Right lobe of liver (tissue), 6 donors: ENCODE measurements at regions not wholly inside any gene's neighbourhood (a gene's known extent, or its start where the extent isn't known, plus 50 kb on each side); places are given as distances from the start of the nearest gene placed in this dataset.

Experiments
- ATAC-seq, 4 donors: fragments of 200-7000 bp; cut with Tn5 transposase; one replicate each; pipeline ENCODE4 v1.9.1; 2020; ENCODE audit warnings: mild to moderate bottlenecking in 4 of 4, moderate library complexity in 4 of 4
- DNase-seq, 3 donors: peaks; one replicate each; pipeline ENCODE4 v3.0.0-alpha.2; 2020
- H3K27ac ChIP-seq, 3 donors: fragments of 200-600 bp; one replicate each; pipeline ENCODE4 v1.8.0; 2022
- H3K27me3 ChIP-seq, 2 donors: fragments of 200-600 bp; one replicate each; pipeline ENCODE4 v1.8.0; 2022
- H3K36me3 ChIP-seq, 4 donors: fragments of 200-600 bp; sonication (generic) in 1 of 4; one replicate each; pipeline versions ENCODE4 v1.5.1 to v1.8.0; 2017 to 2022; ENCODE audit warnings: control low read depth in 1 of 4
- H3K4me1 ChIP-seq, 4 donors: fragments of 200-600 bp; sonication (generic) in 1 of 4; one replicate each; pipeline versions ENCODE4 v1.5.1 to v1.8.0; 2017 to 2022; ENCODE audit warnings: control low read depth in 1 of 4
- H3K4me3 ChIP-seq, 3 donors: fragments of 200-600 bp; one replicate each; pipeline ENCODE4 v1.8.0; 2022
- H3K9me3 ChIP-seq, 4 donors: fragments of 200-600 bp; sonication (generic) in 1 of 4; one replicate each; pipeline versions ENCODE4 v1.5.1 to v1.8.0; 2017 to 2022; ENCODE audit warnings: control low read depth in 1 of 4
- CTCF ChIP-seq, 4 donors: fragments of 200-600 bp in 3 of 4; fragments of 450-650 bp in 1 of 4; IDR thresholded peaks; one replicate each; pipeline versions ENCODE4 v1.5.1 to v1.8.0; 2016 to 2022; ENCODE audit warnings: antibody characterized with exemption in 4 of 4, mild to moderate bottlenecking in 2 of 4
- POLR2A ChIP-seq: fragments of 450-650 bp; IDR thresholded peaks from one replicate; pipeline ENCODE4 v1.6.1; 2017; ENCODE audit warnings: antibody characterized with exemption, mild to moderate bottlenecking
- WGBS: methylation state at CpG from one replicate; pipeline ENCODE4 v1.1.6; 2018; ENCODE audit warnings: low coverage, low lambda C conversion rate; ENCODE audit not compliant: insufficient coverage; ENCODE audit errors: missing lambda C conversion rate; 5-methylcytosine and 5-hydroxymethylcytosine counted together
- intact Hi-C, 2 donors: fragments of 100-400 bp; cut with DNase I; formaldehyde crosslinking; loops; one replicate each; pipeline versions ENCODE4 v1.11.2 to v1.14.1; 2022
- donor health status: DM: no; HTN: yes; CAD: no.
- donor health status: DM: no; HTN: no; CAD: no.
- donor health status: DM: no; HTN: no; CAD: no.
- donor health status: DM: no; HTN: yes; CAD: no.
- donor health status: DM: no; HTN: yes; CAD: no.

- Histone ChIP-seq H3K27ac (no peak overlapping the region), H3K9me3 (no peaks in the 10 kb centered on the region), H3K4me1 (no peaks in the 10 kb centered on the region), H3K36me3 (no peaks in the 10 kb centered on the region), H3K4me3 (no peak overlapping the region), H3K27me3 (no peaks in the 10 kb centered on the region)
- WGBS: no CpG with 5 or more reads among the region's 6 CpGs
- no peak for DNase-seq
- intact Hi-C loops: no loop called here
- no peak for ATAC-seq
- TF ChIP-seq POLR2A: no peak
- TF ChIP-seq CTCF (IDR thresholded peaks at IDR 0.05): no peak
These were observed 62.0 kb downstream of the KCNF1 start for GRCh38 chr2:10973766-10974165.

- H3K4me3 ChIP-seq: no peak overlapping the region
- H3K4me1 ChIP-seq: no peaks in the 10 kb centered on the region
- intact Hi-C loops: no loop called here
- H3K27ac ChIP-seq: no peak overlapping the region
- WGBS: under 1% methylated on average over 7 of the region's 9 CpGs
- no peaks in the 10 kb centered on the region for H3K36me3 ChIP-seq
- no peaks in the 10 kb centered on the region for H3K9me3 ChIP-seq
- TF ChIP-seq POLR2A (no peak), CTCF (IDR thresholded peaks at IDR 0.05) (no peak)
- DNase-seq (peak in 1 of 3 donors; percentile 23), ATAC-seq (peak in 1 of 4 donors; percentile 30)
- H3K27me3 ChIP-seq: no peaks in the 10 kb centered on the region
These were observed 65.3 kb downstream of the KCNF1 start for GRCh38 chr2:10977003-10977402.

GRCh38 chr2:10977621-10978020 lies 65.9 kb downstream of the KCNF1 start:
- H3K9me3 ChIP-seq: no peaks in the 10 kb centered on the region
- intact Hi-C loops: no loop called here
- DNase-seq (peak in 1 of 3 donors; percentile 6), ATAC-seq (no peak)
- no peaks in the 10 kb centered on the region for H3K36me3 ChIP-seq
- no peaks in the 10 kb centered on the region for H3K4me1 ChIP-seq
- no peaks in the 10 kb centered on the region for H3K27me3 ChIP-seq
- TF ChIP-seq CTCF (IDR thresholded peaks at IDR 0.05): no peak
- no peak overlapping the region for H3K27ac ChIP-seq
- H3K4me3 ChIP-seq: no peak overlapping the region
- 37% methylated on average over 7 of the region's 7 CpGs for WGBS

GRCh38 chr2:10978090-10978670 lies 66.4 kb downstream of the KCNF1 start:
- WGBS: 66% methylated on average over 20 of the region's 22 CpGs
- H3K27ac ChIP-seq: no peak overlapping the region
- no peaks in the 10 kb centered on the region for H3K27me3 ChIP-seq
- H3K4me1 ChIP-seq: no peaks in the 10 kb centered on the region
- no peak overlapping the region for H3K4me3 ChIP-seq
- DNase-seq: peak in 1 of 3 donors; percentile 22
- H3K36me3 ChIP-seq: no peaks in the 10 kb centered on the region
- ATAC-seq: no peak
- H3K9me3 ChIP-seq: no peaks in the 10 kb centered on the region
- intact Hi-C loops: no loop called here
- TF ChIP-seq POLR2A (no peak), CTCF (IDR thresholded peaks at IDR 0.05) (no peak)

GRCh38 chr2:10980071-10980470 lies 68.3 kb downstream of the KCNF1 start:
- intact Hi-C loops: no loop called here
- Histone ChIP-seq H3K36me3 (no peaks in the 10 kb centered on the region), H3K27ac (no peak overlapping the region), H3K4me3 (no peak overlapping the region), H3K27me3 (no peaks in the 10 kb centered on the region), H3K4me1 (no peaks in the 10 kb centered on the region), H3K9me3 (no peaks in the 10 kb centered on the region)
- no peak for ATAC-seq
- DNase-seq: no peak
- no peak for TF ChIP-seq POLR2A
- 66% methylated on average over 3 of the region's 3 CpGs for WGBS
